ENCODE measurements at regions not wholly inside any gene's neighbourhood (a gene's known extent, or its start where the extent isn't known, plus 50 kb on each side); places are given as distances from the start of the nearest gene placed in this dataset.

DNA sequence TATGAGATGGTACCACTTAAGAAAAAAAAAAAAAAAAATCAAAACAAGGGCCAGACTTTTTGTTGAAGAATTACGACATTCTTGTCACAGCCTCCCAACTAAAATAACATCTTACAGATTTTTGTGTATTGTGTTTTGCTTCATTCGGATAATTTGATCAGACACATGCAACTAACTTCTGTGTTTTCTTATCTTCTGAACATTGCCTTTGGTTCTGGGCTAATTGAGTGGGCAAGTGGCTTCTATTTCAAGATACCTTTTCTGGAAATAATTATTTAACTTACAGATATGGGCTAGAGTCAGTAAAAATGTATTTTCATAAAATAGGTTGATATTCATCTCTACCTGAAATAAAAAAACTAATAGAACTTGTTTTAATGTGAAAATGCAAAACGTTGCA, 165.1 kb downstream of the ANKRD7 start:
- Histone ChIP-seq H3K4me2 (ENCODE audit: low read depth, low read length, poor library complexity, severe bottlenecking) (no peak overlapping the region), H3F3A (ENCODE audit: low read depth) (no peaks in the 10 kb centered on the region), H2AFZ (ENCODE audit: low read length) (no peak overlapping the region), H3K27me3 (ENCODE audit: insufficient read depth, low read length, poor library complexity, severe bottlenecking) (no peaks in the 10 kb centered on the region), H3K9me2 (replicated peaks; ENCODE audit: low read depth, low read length) (no peaks in the 10 kb centered on the region), H3K4me1 (ENCODE audit: insufficient read depth, low read length, poor library complexity, severe bottlenecking) (no peaks in the 10 kb centered on the region), H3K9ac (ENCODE audit: low read depth, low read length, poor library complexity, severe bottlenecking) (no peak overlapping the region), H3K4me3 (ENCODE audit: low read length, poor library complexity, severe bottlenecking) (no peak overlapping the region), H3K9me3 (ENCODE audit: insufficient read depth, low read depth, low read length) (no peaks in the 10 kb centered on the region), H4K20me1 (ENCODE audit: insufficient read depth, low read length, poor library complexity, severe bottlenecking) (no peaks in the 10 kb centered on the region), H3K79me2 (ENCODE audit: insufficient read depth, low read length) (no peaks in the 10 kb centered on the region), H3K36me3 (ENCODE audit: insufficient read depth, low read length) (no peaks in the 10 kb centered on the region)
- TF ChIP-seq EZH2phosphoT487 (IDR thresholded peaks at IDR 0.05; ENCODE audit: borderline replicate concordance): no peak
- TF ChIP-seq, protein P1, sequence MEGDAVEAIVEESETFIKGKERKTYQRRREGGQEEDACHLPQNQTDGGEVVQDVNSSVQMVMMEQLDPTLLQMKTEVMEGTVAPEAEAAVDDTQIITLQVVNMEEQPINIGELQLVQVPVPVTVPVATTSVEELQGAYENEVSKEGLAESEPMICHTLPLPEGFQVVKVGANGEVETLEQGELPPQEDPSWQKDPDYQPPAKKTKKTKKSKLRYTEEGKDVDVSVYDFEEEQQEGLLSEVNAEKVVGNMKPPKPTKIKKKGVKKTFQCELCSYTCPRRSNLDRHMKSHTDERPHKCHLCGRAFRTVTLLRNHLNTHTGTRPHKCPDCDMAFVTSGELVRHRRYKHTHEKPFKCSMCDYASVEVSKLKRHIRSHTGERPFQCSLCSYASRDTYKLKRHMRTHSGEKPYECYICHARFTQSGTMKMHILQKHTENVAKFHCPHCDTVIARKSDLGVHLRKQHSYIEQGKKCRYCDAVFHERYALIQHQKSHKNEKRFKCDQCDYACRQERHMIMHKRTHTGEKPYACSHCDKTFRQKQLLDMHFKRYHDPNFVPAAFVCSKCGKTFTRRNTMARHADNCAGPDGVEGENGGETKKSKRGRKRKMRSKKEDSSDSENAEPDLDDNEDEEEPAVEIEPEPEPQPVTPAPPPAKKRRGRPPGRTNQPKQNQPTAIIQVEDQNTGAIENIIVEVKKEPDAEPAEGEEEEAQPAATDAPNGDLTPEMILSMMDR (conservative IDR thresholded peaks at IDR 0.05; ENCODE audit: low read length): no peak

DNA sequence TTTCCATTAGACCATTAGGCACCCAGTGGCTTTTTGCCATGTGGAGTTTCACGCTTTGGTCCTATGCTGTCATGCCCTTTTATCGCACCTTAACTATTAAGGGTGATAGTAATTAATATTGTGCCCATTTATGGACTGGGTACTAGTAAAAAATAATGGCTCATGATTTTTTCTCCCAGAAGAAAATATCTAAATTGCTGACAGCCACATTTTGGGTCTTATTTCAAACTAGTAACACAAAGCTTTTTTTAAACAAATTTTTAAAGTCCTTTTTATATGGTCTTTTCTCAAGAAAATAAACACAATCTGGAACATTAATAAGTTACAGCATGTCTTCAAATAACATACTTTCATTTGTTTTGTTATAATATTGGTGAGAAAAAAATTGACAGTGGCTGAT, 179.7 kb downstream of the ANKRD7 start:
- Histone ChIP-seq H3K36me3 (ENCODE audit: insufficient read depth, low read length) (no peaks in the 10 kb centered on the region), H3K4me2 (ENCODE audit: low read depth, low read length, poor library complexity, severe bottlenecking) (no peak overlapping the region), H3K79me2 (ENCODE audit: insufficient read depth, low read length) (no peaks in the 10 kb centered on the region), H3K9ac (ENCODE audit: low read depth, low read length, poor library complexity, severe bottlenecking) (no peak overlapping the region), H3F3A (ENCODE audit: low read depth) (no peaks in the 10 kb centered on the region), H3K27me3 (ENCODE audit: insufficient read depth, low read length, poor library complexity, severe bottlenecking) (no peaks in the 10 kb centered on the region), H3K9me3 (ENCODE audit: insufficient read depth, low read depth, low read length) (no peaks in the 10 kb centered on the region), H3K4me1 (ENCODE audit: insufficient read depth, low read length, poor library complexity, severe bottlenecking) (no peaks in the 10 kb centered on the region), H3K4me3 (ENCODE audit: low read length, poor library complexity, severe bottlenecking) (no peak overlapping the region), H3K9me2 (replicated peaks; ENCODE audit: low read depth, low read length) (no peaks in the 10 kb centered on the region), H4K20me1 (ENCODE audit: insufficient read depth, low read length, poor library complexity, severe bottlenecking) (no peaks in the 10 kb centered on the region), H2AFZ (ENCODE audit: low read length) (no peak overlapping the region)
- TF ChIP-seq EZH2phosphoT487 (IDR thresholded peaks at IDR 0.05; ENCODE audit: borderline replicate concordance): no peak

- Histone ChIP-seq H3K36me3 (ENCODE audit: insufficient read depth, low read length) (no peaks in the 10 kb centered on the region), H3K9me3 (ENCODE audit: insufficient read depth, low read depth, low read length) (no peaks in the 10 kb centered on the region), H3K79me2 (ENCODE audit: insufficient read depth, low read length) (no peaks in the 10 kb centered on the region), H3K4me3 (ENCODE audit: low read length, poor library complexity, severe bottlenecking) (no peak overlapping the region), H3K4me1 (ENCODE audit: insufficient read depth, low read length, poor library complexity, severe bottlenecking) (no peaks in the 10 kb centered on the region), H3K27me3 (ENCODE audit: insufficient read depth, low read length, poor library complexity, severe bottlenecking) (no peaks in the 10 kb centered on the region), H3K9ac (ENCODE audit: low read depth, low read length, poor library complexity, severe bottlenecking) (no peak overlapping the region), H2AFZ (ENCODE audit: low read length) (no peak overlapping the region), H3F3A (ENCODE audit: low read depth) (no peaks in the 10 kb centered on the region), H3K4me2 (ENCODE audit: low read depth, low read length, poor library complexity, severe bottlenecking) (no peak overlapping the region), H3K9me2 (replicated peaks; ENCODE audit: low read depth, low read length) (no peaks in the 10 kb centered on the region), H4K20me1 (ENCODE audit: insufficient read depth, low read length, poor library complexity, severe bottlenecking) (no peaks in the 10 kb centered on the region)
- TF ChIP-seq, protein P1 (conservative IDR thresholded peaks at IDR 0.05; ENCODE audit: low read length): no peak
- TF ChIP-seq EZH2phosphoT487 (IDR thresholded peaks at IDR 0.05; ENCODE audit: borderline replicate concordance): no peak
These were observed 193.9 kb downstream of the ANKRD7 start for GRCh38 chr7:118418433-118418832.

DNA sequence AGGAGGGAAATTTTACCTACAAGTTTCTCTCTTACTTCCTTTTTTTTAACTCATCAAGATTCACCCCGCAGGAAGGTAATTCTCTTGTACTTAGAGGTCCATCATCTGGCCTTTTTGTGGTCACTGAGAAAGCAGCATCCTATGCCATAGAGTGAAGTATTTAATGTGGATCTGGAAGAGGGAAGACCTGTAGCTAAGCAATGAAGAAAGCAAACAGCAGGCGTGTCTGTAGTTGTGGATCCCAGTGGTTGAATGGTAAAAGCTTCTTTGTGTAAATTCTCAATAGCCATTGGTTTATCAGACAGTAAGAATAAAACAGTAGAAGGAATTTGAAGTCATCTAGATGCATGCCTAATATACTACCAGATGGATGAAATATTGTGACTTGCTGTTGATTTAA, 196.4 kb downstream of the ANKRD7 start:
- no peak for TF ChIP-seq EZH2phosphoT487 (IDR thresholded peaks at IDR 0.05; ENCODE audit: borderline replicate concordance)
- TF ChIP-seq, protein P1 (conservative IDR thresholded peaks at IDR 0.05; ENCODE audit: low read length): no peak
- Histone ChIP-seq H3K79me2 (ENCODE audit: insufficient read depth, low read length) (no peaks in the 10 kb centered on the region), H2AFZ (ENCODE audit: low read length) (no peak overlapping the region)

More for the DNA sequence above, 196.4 kb downstream of the ANKRD7 start:
- H3K4me1 ChIP-seq (ENCODE audit: insufficient read depth, low read length, poor library complexity, severe bottlenecking): no peaks in the 10 kb centered on the region
- H3K9ac ChIP-seq (ENCODE audit: low read depth, low read length, poor library complexity, severe bottlenecking): no peak overlapping the region
- H3K9me3 ChIP-seq (ENCODE audit: insufficient read depth, low read depth, low read length): no peaks in the 10 kb centered on the region
- no peaks in the 10 kb centered on the region for H3K36me3 ChIP-seq (ENCODE audit: insufficient read depth, low read length)
- no peaks in the 10 kb centered on the region for H4K20me1 ChIP-seq (ENCODE audit: insufficient read depth, low read length, poor library complexity, severe bottlenecking)
- H3K27me3 ChIP-seq (ENCODE audit: insufficient read depth, low read length, poor library complexity, severe bottlenecking): no peaks in the 10 kb centered on the region
- H3K4me2 ChIP-seq (ENCODE audit: low read depth, low read length, poor library complexity, severe bottlenecking): no peak overlapping the region
- H3F3A ChIP-seq (ENCODE audit: low read depth): no peaks in the 10 kb centered on the region
- no peak overlapping the region for H3K4me3 ChIP-seq (ENCODE audit: low read length, poor library complexity, severe bottlenecking)
- no peaks in the 10 kb centered on the region for H3K9me2 ChIP-seq (replicated peaks; ENCODE audit: low read depth, low read length)

All from Loucy (cell line).